ENCODE measurements at regions not wholly inside any gene's neighbourhood (a gene's known extent, or its start where the extent isn't known, plus 50 kb on each side); places are given as distances from the start of the nearest gene placed in this dataset.

- no peak overlapping the region for H3K27ac ChIP-seq (ENCODE audit: extremely low read length, insufficient read depth, low read length)
- DNase-seq (ENCODE audit: low spot score) (peak; percentile 8), ATAC-seq (peak; percentile 93), FAIRE-seq (peak; percentile 49)
- peaks cover 26% of the 10 kb centered on the region for H3K4me1 ChIP-seq (ENCODE audit: insufficient read depth, low read length)
- H2AFZ ChIP-seq (ENCODE audit: low read length), result no peak overlapping the region
- CTCF ChIA-PET (ENCODE audit: low intra/inter-chr PET ratio, low total read pairs), result no interaction called here
- no peaks in the 10 kb centered on the region for H3K9me3 ChIP-seq (ENCODE audit: low read length)
- H3K4me2 ChIP-seq (ENCODE audit: low read depth, low read length), result peak overlapping the region; percentile 43
- in situ Hi-C loops (cut with HindIII; ENCODE audit: extremely low pct_ligation_motif_present, low pct_unique_long_range_greater_than_20kb), result loop anchor here (25.0 kb wide), 1 partner anchor 926 kb away; no protein-coding TSS in a partner anchor
- H4K20me1 ChIP-seq (ENCODE audit: insufficient read depth, low read length), result no peaks in the 10 kb centered on the region
- H3K79me2 ChIP-seq (ENCODE audit: insufficient read depth, low read length), result no peaks in the 10 kb centered on the region
- BruUV-seq (replicated peaks), result no TSS peak
- 37% methylated on average over 9 of the region's 9 CpGs for WGBS (ENCODE audit: low lambda C conversion rate)
- intact Hi-C loops (cut with micrococcal nuclease; ENCODE audit: unreplicated experiment), result loop anchor here (10.0 kb wide), 1 partner anchor 849 kb away; no protein-coding TSS in a partner anchor
- H3K4me3 ChIP-seq (replicated peaks in 1 of 3; ENCODE audit: insufficient read depth in 1 of 3, low read depth in 2 of 3, low read length in 3 of 3), result peak overlapping the region in 1 of 3 experiments; percentile 9; a peak in 1 of 6 replicates
- H3K9ac ChIP-seq (ENCODE audit: insufficient read depth, low read depth, low read length), result no peak overlapping the region
- POLR2A ChIA-PET, result no interaction called here
- H3K36me3 ChIP-seq (replicated peaks in 1 of 2; ENCODE audit: control insufficient read depth in 1 of 2, insufficient read depth in 2 of 2, low read length in 2 of 2), result no peaks in the 10 kb centered on the region
- no peaks in the 10 kb centered on the region for H3K27me3 ChIP-seq (ENCODE audit: control insufficient read depth in 1 of 2, insufficient read depth in 2 of 2, low read length in 2 of 2)
- TF ChIP-seq HNRNPK (IDR thresholded peaks at IDR 0.05; ENCODE audit: low read depth, low read length, poor library complexity, severe bottlenecking) (no peak), ZFX (CRISPR knock-in tag; IDR thresholded peaks at IDR 0.05; ENCODE audit: low read depth) (0 out of 2 replicates have a peak, but pooled peaks have one; percentile 20), ATRX (CRISPR knock-in tag; IDR thresholded peaks at IDR 0.05; ENCODE audit: borderline replicate concordance) (no peak)
Observed at GRCh38 chr6:87936065-87936464, 111.6 kb upstream of the SPACA1 start.

DNA sequence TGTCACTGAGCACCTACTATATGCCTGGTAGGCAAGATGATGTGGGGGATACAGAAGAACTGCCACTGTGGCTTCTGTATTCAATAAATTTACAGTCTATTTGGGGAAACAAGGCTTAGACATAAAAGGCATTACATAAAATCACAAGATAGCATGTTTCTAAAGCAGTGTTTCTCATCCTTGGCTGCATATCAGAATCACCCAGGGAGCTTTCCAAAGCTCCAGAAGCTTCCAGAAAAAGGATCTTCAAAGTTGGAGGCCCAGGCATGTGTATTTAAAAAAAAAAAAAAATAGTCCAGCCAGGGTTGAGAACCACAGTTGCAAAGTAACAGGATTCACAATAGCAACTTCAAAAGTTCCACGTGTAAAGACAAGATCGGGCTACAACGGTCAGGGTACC, 112.4 kb upstream of the SPACA1 start:
- Histone ChIP-seq H3K36me3 (replicated peaks in 1 of 2; ENCODE audit: control insufficient read depth in 1 of 2, insufficient read depth in 2 of 2, low read length in 2 of 2) (no peaks in the 10 kb centered on the region), H3K9me3 (ENCODE audit: low read length) (no peaks in the 10 kb centered on the region), H3K4me3 (replicated peaks in 1 of 3; ENCODE audit: insufficient read depth in 1 of 3, low read depth in 2 of 3, low read length in 3 of 3) (no peak overlapping the region), H3K79me2 (ENCODE audit: insufficient read depth, low read length) (no peaks in the 10 kb centered on the region), H2AFZ (ENCODE audit: low read length) (no peak overlapping the region), H4K20me1 (ENCODE audit: insufficient read depth, low read length) (no peaks in the 10 kb centered on the region), H3K9ac (ENCODE audit: insufficient read depth, low read depth, low read length) (no peak overlapping the region), H3K4me1 (ENCODE audit: insufficient read depth, low read length) (peaks cover 29% of the 10 kb centered on the region), H3K27ac (ENCODE audit: extremely low read length, insufficient read depth, low read length) (no peak overlapping the region), H3K4me2 (ENCODE audit: low read depth, low read length) (no peak overlapping the region), H3K27me3 (ENCODE audit: control insufficient read depth in 1 of 2, insufficient read depth in 2 of 2, low read length in 2 of 2) (no peaks in the 10 kb centered on the region)
- DNase-seq (ENCODE audit: low spot score) (no peak), FAIRE-seq (no peak), ATAC-seq (no peak)
- 87% methylated on average over 3 of the region's 3 CpGs for WGBS (ENCODE audit: low lambda C conversion rate)
- no TSS peak for BruUV-seq (replicated peaks)
- ChIA-PET CTCF (ENCODE audit: low intra/inter-chr PET ratio, low total read pairs) (no interaction called here), POLR2A (no interaction called here)
- in situ Hi-C loops (cut with HindIII; ENCODE audit: extremely low pct_ligation_motif_present, low pct_unique_long_range_greater_than_20kb), result loop anchor here (25.0 kb wide), 1 partner anchor 927 kb away; no protein-coding TSS in a partner anchor
- intact Hi-C loops (cut with micrococcal nuclease; ENCODE audit: unreplicated experiment), result loop anchor here (10.0 kb wide), 1 partner anchor 850 kb away; no protein-coding TSS in a partner anchor
- TF ChIP-seq ZNF180 (CRISPR knock-in tag; IDR thresholded peaks at IDR 0.05; ENCODE audit: borderline replicate concordance, low read depth) (no peak), RARG (CRISPR knock-in tag; IDR thresholded peaks at IDR 0.05; ENCODE audit: low read depth) (no peak), SALL1 (CRISPR knock-in tag; IDR thresholded peaks at IDR 0.05) (no peak), ZNF383 (CRISPR knock-in tag; IDR thresholded peaks at IDR 0.05; ENCODE audit: borderline replicate concordance) (no peak), YY1 (IDR thresholded peaks at IDR 0.05; ENCODE audit: insufficient read depth, insufficient replicate concordance, low read depth, low read length) (no peak), RFXAP (CRISPR knock-in tag; IDR thresholded peaks at IDR 0.05; ENCODE audit: borderline replicate concordance) (no peak), TGIF2 (CRISPR knock-in tag; IDR thresholded peaks at IDR 0.05) (no peak), ZNF772 (CRISPR knock-in tag; IDR thresholded peaks at IDR 0.05) (no peak), ISX (CRISPR knock-in tag; conservative IDR thresholded peaks at IDR 0.05) (no peak), KAT2B (IDR thresholded peaks at IDR 0.05; ENCODE audit: borderline replicate concordance, low read depth, low read length) (no peak), FOXC1 (CRISPR knock-in tag; IDR thresholded peaks at IDR 0.05; ENCODE audit: borderline replicate concordance) (no peak), HHEX (CRISPR knock-in tag; IDR thresholded peaks at IDR 0.05) (no peak), NR2F2 (IDR thresholded peaks at IDR 0.05; ENCODE audit: borderline replicate concordance, low read depth) (no peak)
- TF ChIP-seq, protein P1, sequence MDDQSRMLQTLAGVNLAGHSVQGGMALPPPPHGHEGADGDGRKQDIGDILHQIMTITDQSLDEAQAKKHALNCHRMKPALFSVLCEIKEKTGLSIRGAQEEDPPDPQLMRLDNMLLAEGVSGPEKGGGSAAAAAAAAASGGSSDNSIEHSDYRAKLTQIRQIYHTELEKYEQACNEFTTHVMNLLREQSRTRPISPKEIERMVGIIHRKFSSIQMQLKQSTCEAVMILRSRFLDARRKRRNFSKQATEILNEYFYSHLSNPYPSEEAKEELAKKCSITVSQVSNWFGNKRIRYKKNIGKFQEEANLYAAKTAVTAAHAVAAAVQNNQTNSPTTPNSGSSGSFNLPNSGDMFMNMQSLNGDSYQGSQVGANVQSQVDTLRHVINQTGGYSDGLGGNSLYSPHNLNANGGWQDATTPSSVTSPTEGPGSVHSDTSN (CRISPR knock-in tag; IDR thresholded peaks at IDR 0.05; ENCODE audit: borderline replicate concordance), result no peak
- TF ChIP-seq, protein P2, sequence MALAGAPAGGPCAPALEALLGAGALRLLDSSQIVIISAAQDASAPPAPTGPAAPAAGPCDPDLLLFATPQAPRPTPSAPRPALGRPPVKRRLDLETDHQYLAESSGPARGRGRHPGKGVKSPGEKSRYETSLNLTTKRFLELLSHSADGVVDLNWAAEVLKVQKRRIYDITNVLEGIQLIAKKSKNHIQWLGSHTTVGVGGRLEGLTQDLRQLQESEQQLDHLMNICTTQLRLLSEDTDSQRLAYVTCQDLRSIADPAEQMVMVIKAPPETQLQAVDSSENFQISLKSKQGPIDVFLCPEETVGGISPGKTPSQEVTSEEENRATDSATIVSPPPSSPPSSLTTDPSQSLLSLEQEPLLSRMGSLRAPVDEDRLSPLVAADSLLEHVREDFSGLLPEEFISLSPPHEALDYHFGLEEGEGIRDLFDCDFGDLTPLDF (CRISPR knock-in tag; IDR thresholded peaks at IDR 0.05), result no peak
